ENCODE measurements at regions not wholly inside any gene's neighbourhood (a gene's known extent, or its start where the extent isn't known, plus 50 kb on each side); places are given as distances from the start of the nearest gene placed in this dataset.

DNA sequence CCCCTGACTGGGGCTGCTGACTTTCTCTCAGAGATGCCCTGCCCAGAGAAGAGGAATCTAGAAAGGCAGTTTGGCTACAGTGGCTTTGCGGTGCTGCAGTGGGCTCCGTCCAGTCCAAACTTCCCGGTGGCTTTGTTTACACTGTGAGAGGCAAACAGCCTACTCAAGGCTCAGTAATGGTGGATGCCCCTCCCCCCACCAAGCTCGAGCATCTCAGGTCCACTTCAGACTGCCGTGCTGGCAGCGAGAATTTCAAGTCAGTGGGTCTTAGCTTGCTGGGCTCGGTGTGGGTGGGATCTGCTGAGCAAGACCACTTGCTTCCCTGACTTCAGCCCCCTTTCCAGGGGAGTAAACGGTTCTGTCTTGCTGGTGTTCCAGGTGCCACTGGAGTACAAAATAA lies 734.5 kb upstream of the LRRN3 start:
- DNase-seq: no peak

DNA sequence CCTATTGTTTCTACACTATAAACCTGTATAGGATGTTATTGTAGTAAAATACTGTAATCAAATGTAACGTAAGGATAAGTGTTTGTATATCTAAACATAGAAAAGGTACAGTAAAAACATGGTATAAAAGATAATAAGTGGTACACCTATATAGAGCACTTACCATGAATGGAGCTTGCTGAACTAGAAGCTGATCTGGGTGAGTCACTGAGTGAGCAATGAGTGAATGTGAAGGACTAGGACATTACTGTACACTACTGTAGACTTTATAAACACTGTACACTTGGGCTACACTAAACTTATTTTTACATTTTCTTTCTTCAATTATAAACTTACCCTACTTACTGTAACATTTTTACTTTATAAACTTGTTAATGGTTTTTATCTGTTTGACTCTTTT lies 732.9 kb upstream of the LRRN3 start:
- DNase-seq: no peak

DNA sequence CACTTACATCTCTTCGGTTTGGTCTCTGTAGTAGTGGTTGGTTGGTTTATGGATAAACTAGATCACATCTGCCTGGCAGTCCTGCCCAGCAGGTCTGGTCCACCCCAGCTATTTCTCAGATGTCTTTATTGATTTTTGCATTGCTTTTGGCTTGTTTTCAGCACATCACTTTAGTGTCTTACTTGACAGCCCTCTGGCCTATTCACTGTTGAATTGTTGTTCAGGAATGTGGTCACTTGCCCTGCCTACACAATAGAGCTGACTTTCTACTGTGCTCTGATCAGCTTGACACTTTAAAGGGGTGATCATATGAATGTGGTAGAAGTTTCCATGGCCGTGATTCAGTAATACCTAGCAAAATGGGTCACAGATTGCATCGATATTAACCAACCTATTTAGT lies 719.2 kb upstream of the LRRN3 start:
- DNase-seq: no peak

GRCh38 chr7:110372685-110373084 lies 718.2 kb upstream of the LRRN3 start:
- no peak for DNase-seq

GRCh38 chr7:110373416-110373815 lies 717.5 kb upstream of the LRRN3 start:
- peak; percentile 17 for DNase-seq

DNA sequence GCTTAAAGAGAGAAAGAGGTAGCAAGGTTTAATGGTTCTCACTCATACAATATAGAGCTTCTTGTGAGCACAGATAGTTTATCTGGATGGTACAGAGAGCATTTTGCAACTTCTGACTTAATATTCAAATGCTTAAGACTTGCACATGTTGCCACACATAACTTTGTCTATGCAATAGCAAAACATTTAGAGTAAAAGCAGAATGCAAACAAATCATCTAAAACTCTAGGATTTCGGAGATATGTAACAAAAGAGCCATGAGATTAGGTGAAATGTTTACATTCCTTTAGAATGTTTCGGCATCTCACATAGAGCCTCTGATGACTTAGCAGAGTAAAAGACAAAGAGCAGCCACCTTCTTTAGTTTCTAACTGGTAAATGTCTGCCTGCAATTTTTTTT lies 717.1 kb upstream of the LRRN3 start:
- no peak for DNase-seq

- no peak for DNase-seq
Measured at GRCh38 chr7:110375068-110375467, 715.9 kb upstream of the LRRN3 start.

GRCh38 chr7:110382736-110383135 lies 708.2 kb upstream of the LRRN3 start:
- DNase-seq: no peak

- no peak for DNase-seq
Measured at GRCh38 chr7:110386006-110386405, 704.9 kb upstream of the LRRN3 start.

DNA sequence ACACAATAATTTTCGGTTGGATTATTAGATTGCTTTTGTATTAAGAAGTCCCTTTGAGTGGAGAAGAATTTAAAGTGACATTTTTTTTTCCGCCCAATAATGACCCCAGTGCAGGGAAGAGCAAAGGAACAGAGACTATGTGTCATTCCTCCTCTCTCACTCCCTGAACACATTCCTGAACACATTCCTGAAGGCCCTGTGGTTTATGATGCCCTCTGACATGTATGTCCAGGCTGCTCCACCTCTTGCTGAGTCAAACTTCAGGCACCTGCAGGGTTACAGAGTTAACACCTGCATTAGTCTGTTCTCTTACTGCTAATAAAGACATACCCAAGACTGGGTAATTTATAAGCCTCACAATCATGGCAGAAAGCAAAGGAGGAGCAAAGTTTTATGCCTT lies 704.0 kb upstream of the LRRN3 start:
- no peak for DNase-seq

GRCh38 chr7:110387689-110388088 lies 703.2 kb upstream of the LRRN3 start:
- no peak for DNase-seq

DNA sequence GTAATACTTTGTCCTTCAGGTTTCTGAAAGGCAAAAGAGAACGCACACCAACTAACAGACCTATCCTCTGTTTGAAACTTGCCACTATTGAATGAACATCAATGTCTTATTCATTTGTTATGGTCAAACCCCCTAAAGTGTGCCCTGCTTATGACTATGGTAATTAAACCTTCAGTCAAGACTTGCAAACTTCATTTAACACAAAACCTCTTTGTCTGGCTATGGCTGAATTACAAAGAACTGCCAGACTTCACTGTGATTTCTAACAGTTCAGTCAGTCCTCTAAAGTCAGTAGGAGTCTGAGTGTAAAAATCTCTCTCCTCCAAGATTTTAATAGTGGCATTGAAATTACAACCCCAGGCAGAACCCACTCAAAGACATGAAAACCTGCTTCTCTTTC lies 702.5 kb upstream of the LRRN3 start:
- no peak for DNase-seq

GRCh38 chr7:110396021-110396420 lies 694.9 kb upstream of the LRRN3 start:
- DNase-seq: no peak

GRCh38 chr7:110397927-110398660 lies 692.8 kb upstream of the LRRN3 start:
- DNase-seq: no peak

- no peak for DNase-seq
Measured at GRCh38 chr7:110399421-110399820, 691.5 kb upstream of the LRRN3 start.

- DNase-seq: no peak
Measured at GRCh38 chr7:110400411-110400810, 690.5 kb upstream of the LRRN3 start.

GRCh38 chr7:110407242-110407641 lies 683.7 kb upstream of the LRRN3 start:
- DNase-seq: no peak

DNA sequence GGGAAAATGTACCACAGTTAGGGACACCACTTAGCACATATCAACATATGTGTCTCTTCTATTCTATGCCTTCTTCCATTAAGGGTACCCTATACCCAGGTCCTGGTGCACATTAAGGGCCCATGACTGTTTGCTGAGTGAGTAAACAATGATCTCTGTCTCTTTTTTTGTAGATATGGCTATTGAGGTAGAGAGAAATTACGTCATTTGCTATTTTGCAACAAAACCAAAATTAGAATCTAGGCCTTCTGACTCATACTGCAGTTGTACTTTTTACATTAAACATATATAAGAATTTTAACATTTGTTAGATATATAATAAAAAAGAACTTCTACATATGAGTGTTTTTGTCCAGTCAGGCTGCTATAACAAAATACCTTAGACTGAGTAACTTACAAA lies 683.2 kb upstream of the LRRN3 start:
- no peak for DNase-seq

- DNase-seq: no peak
Measured at GRCh38 chr7:110412614-110413013, 678.3 kb upstream of the LRRN3 start.

DNA sequence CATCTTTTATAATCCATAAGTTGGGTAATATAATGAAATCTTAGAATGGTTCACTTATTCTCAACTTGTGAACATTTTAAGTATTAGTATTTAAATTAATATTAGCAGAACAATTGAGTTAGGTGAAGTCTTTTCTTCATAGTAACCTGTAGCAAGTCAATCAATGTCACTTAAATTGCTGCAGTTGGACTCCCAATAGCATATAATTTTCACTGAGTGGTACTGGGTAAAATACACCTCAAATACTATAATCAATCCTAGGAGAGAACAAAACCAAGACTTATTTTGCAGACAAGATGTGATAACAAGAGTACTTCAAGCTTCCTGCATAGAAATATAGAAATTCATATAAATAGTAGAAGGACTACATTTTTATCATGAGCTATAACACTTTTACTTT lies 677.9 kb upstream of the LRRN3 start:
- DNase-seq: no peak

DNA sequence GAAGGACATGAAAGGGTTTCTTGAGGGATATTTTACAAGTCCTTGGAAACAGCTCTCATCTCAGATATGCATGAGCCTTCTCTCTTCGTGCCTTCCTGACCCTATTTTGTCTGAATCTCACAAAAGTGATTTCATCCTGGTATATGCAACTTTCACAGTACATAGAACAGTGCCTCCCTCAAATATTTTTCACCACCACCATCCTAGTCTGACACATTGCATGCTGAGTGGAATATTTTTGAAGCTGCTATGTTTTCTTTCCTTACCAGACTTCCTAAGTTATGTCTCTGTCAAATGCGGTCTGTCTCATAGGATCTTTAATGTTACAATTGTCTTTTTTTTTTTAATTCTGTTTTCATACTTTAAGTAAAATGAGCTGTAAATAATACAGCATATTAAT lies 673.3 kb upstream of the LRRN3 start:
- no peak for DNase-seq

DNA sequence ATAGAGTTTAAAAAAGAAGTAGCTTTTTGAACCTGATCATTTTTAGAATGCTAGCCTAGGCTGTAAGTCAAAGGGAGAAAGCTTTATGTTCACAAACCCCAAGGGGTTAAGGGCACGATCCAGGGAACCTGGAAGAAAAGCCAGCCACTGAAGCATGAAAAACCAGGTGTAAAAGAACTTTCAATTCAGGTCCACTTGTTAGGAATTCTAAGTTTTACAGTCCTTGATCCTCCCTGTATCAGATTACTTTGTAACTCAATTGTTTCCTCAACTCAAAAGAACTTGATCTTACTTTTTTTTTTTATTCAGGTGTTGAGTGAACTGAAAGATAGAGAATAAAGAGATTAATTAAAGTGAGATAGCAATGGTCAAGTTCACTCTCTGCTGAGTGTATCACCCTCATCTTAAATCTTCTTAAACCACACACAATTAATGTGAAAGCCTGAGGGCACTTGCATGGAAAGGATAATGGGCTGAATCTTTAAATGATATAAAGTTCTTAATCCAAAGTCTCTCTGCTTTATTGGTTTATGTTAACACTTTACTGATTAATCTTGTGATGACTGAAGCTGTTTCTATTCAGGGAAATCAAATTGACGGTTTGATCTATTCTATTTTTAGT lies 672.2 kb upstream of the LRRN3 start:
- DNase-seq: no peak

DNA sequence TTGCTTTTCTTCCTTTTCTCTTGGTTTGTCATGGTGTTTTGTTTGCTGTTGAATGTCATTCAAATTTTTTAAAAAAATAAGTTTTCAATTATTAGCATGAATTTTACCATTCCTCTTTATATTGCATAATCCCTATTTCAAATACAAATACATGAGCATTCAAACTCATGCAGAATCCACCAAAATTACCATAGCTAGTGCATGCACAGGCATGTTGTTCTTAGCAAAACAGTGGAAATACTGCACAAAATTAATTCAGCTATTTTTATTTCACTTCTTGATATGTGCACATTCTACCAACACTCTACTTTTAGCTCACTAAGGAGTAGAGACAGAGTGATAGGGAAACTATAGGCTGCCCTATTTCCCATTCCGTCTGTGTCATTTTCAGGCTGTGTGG lies 670.1 kb upstream of the LRRN3 start:
- DNase-seq: no peak

DNA sequence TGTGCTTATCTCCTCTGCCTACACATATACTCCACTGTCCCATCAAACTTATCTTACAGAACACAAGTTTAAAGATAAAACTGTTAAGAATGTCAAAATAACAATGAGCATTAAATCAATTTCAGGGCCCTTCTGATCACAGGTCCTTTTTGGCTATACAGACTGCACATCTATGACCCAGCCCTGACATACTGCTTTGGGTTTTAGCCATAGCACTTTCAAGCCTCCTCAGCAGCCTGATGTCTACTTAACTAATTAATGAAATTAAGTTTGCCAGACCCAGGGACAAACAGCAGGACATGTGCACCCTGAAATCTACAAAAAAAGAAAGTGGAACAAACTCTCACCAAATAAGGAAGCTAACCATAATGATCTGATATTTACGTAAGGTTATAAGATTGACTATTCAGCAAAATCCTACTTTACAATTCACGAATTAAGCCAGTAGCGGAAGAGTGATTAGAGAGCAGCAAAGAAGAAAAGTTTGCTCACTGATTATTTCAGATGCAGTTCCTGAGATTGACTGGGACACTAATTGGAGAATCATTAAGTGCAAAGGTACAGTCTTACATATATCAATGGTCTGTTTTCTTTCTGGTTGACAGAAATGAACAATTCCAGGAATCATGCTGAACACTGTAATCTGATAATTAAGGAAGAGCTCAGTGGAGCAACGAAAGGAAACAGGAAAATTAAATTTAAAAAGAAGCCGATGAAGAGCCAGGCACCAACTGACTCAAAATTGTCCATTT lies 669.3 kb upstream of the LRRN3 start:
- no peak for DNase-seq
